ENCODE measurements at regions not wholly inside any gene's neighbourhood (a gene's known extent, or its start where the extent isn't known, plus 50 kb on each side); places are given as distances from the start of the nearest gene placed in this dataset.

DNA sequence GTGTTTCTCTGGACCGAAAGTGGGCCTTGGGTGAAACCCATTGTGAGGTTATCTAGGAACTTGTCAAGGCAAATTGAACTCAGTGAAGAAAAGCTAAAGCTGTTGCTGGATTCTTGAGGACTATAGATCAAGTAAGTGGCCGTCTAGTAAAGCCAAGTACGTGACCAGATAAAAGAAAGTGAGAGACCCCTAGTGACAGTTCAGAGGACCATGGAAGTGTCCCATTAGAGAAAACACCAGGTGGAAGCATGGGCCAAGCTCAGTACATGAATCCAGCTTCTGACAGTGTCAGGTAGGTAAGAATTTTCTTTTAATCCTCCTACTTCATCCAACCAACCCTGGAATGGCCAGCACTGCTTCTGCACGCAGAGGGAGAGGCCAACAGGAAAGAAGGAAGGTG lies 349.3 kb upstream of the RGMA start:
- no peak for DNase-seq (ENCODE audit: low spot score)

DNA sequence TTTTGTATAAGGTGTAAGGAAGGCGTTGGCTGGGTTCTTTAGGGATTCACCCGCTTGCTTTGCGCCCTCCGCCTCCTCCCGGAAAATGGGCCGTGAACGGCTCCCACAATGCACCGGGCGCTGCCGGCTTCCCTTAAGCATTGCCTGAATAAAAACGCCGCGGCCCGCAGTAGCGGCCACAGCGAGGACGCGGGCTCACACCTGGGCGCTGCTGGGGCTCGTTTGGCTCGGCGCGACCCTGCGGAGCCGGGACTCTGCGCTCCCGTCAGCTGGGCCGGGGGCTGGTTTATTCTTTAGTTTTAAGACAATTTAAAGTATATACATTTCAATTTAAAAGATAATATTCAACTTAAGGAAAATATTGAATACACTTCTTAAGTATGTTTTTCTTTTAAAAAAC lies 343.5 kb upstream of the RGMA start:
- no peak for DNase-seq (ENCODE audit: low spot score)

DNA sequence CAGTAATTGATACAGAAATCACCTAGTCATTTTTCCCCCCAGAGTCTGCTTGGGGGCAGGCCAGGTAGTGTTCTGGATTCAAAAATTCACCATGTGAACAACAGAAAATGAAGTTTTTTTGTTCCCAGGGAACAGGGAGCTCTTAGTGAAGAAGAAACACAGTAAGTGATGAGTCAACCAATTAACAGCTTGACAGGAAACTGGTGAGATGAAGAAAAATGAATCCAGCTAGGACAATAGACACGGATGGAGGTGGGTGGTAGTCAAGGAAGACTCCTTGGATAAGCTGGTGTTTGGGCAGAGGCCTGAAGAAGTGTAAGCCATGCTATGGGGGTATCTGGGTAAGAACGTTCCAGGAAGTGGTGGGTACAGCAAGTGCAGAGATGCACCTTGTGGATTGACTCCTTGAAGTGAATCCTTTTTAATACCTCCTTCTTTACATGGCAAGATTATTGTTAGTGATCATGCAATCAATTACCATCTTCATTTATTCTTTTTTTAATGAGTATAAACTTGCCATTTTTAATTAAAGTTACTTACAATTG lies 339.9 kb upstream of the RGMA start:
- DNase-seq (ENCODE audit: low spot score): no peak

DNA sequence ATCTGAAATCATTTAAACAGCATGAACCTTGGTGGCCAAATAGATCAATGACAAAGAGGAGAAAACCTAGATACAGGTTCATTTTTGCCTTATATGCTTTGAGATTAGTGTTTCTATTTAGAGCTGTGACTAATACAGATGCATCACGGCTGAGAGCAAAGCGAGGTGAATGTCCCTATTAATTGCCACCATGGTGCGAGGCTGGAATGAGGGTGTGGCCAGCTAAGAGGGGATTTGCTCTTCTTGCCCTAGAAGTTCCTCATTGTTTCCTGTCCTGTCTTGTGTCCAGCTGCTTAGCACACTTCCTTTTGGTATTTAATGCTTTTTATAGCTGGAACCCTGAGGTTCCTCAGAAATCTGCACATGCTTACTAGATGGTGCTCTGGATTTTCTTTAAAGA lies 339.1 kb upstream of the RGMA start:
- DNase-seq (ENCODE audit: low spot score): no peak

DNA sequence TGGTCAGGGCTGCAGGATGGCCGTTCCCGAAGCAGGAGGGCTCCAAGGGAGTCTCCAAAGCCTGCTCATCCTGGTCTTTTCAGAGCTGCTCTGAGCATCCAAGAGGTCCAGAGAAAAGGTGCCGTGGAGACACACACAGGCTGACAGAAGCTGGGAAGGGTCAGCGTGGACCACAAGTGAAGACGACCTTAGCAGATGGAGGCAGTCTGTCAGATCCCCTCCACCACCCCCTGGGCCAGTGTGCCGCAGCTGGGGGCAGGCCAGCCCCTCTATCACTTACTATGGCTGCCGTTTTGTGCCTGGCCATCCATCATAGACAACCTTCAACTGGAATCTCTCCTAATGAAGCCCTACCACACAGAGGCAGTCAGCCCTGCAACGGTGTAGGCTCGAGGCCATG lies 335.1 kb upstream of the RGMA start:
- DNase-seq (ENCODE audit: low spot score): no peak

DNA sequence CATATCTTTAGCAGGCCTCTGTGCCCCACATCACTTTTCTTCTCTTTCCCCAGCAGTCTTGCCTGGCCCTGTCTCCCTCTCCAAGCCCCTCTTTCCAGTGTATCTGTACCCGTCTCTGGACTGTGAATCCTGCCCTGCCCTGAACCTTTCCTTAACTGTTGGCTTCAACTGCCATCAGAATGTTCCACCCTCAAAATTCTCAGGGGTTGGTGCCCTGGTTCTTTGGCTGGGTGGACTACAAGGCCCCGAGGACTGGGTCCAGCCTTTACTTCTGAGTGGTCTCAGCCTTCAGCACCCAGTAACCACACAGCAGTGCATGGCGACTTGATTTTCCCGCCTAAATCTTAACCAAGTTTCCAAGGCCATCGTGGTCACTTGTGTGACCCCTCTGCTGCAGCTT lies 333.5 kb upstream of the RGMA start:
- DNase-seq (ENCODE audit: low spot score): no peak

DNA sequence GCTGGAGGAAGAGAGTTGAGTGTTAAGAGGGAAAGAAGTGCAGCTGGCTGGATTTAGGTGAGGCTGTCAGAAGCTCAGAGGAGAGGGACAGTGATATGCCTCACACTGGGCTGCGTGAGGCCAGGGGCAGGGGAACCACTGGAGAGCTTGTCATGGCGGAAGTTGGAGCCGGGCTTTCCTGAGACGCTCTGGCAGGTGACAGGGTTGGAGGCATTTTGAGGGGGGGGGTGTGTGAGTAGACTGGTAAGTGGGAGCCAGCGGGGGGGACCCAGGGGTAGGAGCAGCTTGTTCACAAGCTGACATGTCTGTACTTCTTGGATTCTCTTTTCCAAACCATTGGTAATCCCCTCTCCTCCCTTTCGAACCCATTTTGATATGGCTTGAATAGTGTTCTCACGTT lies 331.5 kb upstream of the RGMA start:
- DNase-seq (ENCODE audit: low spot score): no peak

DNA sequence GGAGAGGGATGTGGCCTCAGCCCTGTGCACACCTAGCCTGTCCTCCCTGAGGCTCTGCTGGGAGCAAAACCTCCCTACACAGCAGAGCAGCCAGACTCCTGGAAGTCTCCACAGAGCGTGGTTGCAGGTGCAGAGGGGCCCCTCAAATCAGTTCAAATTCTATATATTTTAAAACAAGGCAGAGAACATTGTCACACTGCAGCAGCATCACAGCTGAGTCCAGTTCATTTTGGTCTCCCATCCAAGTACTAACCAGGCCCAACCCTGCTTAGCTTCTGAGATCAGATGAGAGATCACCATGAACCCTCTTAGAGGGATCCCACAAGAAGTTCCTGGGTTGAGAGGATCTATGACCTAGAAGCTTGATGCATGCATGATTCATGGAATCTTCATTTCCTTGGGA lies 331.0 kb upstream of the RGMA start:
- no peak for DNase-seq (ENCODE audit: low spot score)

DNA sequence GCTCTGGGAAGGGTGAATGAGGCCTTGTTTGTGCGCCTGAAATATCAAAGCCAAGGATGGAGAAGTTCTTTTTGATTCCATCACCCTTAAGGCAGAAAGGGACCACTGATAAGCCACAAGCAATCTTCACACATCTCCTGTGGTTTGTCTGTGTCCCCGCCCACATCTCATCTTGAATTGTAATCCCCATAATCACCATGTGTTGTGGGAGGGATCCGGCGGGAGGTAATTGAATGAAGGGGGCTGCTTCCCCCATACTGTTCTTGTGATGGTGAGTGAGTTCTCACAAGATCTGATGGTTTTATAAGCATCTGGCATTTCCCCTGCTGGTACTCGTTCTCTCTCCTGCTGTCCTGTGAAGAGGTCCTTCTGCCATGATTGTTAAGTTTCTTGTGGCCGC lies 329.6 kb upstream of the RGMA start:
- no peak for DNase-seq (ENCODE audit: low spot score)

DNA sequence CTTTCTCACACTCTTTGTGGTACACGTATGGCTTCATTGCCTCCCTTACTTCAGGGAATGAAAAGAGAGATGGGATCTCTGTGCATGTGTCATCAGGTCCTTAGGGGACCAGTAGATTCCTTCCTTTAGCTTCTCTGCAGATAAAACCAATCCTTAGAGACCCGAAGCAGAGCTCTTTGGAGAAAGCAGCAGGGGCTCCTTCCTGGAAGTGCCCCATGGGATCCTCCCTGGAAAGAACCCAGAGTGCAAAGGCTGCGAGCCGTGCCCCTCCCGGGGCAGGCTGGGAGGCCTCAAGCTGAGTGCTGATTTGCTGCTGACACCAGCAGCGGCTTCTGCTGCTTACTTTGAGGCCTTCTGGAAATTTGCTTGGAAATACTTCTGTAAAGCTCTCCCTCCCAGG lies 328.6 kb upstream of the RGMA start:
- DNase-seq (ENCODE audit: low spot score): no peak

DNA sequence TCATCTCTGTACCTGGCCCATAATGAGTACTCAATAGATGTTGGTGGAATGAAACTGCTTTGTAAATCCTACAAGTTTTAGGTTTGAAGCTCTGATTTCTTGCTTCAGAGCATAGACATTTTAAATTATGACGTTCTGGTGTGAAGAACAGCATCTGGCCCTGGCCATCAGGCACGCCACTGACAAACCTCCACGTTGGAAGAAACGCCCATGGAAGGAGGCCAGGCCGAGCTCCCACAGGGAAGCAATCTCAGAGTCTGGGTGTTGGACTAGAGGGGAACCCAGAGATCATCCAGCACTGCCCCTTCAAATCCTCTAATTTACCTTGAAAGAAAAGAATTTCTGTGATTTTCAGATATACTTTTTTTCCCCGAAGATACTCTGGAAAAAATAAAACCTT lies 328.1 kb upstream of the RGMA start:
- DNase-seq (ENCODE audit: low spot score): no peak

DNA sequence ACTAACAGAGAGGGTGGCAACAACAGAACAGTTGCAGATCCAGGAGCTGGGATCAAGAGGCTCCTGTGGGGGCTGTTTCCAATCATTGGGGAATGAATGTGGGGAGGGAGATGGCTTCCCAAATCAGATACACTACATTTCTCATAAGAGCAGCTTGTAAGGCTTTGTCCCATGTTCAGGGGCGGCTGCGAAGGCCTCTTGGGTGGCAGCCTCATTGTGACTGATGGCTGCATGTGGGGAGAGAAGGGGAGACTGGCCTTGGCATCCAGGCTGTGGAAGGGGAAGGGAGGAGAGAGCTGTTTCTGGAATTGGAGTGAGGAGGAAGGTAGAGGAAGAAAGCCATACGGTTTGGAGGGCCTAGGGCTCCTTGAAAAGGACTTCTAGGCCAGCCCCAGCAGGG lies 326.6 kb upstream of the RGMA start:
- no peak for DNase-seq (ENCODE audit: low spot score)

DNA sequence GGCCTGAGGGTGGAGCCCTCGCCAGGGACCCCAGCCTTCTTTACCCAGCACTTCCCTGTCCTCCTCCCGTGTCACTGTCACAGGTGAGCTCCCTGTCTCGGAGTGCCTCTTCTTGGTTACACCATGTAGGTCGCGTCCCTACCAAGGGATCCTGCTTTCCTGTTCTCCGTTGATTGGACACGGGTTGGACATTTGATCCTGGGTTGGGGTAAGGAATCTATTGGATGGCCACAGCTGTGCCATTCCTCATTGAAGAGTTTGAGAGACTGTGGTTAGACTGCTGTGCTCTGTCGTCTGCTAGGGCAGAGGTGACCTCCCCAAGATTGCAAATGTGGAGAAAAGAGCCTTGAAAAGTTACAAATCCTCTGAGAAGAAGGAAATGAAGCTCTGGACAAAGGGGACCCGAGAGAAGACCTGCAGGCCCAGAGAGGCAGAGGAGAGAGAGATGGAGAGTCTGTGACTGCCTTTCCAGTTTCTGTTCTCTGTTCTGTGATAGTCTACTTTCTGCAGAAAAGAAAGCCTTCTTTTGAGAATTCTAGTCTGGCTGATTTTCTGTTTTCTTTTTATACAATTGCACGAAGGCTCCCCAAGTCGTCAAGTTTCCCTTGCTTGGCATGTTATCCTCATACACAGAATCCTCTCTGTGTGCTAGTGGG lies 325.7 kb upstream of the RGMA start:
- DNase-seq (ENCODE audit: low spot score): no peak

DNA sequence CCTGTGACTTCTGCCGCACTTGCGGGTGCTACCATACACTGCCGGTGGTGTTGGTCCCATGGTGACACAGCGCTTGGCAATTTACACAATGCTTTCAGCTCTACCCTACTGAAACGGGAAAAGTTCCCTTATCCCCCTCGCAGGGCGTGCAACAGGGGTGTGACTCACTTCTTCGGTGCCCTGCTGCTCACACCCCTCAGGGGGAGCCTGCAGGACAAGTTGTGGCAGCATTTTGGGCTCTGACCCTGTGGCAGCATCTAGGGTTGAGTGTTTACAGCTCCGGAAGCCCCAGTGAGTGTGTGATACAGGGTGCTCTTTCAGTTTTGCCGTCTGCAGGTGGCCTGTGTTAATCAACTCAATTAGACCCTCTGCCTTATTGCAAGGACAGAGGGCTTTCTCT lies 324.7 kb upstream of the RGMA start:
- no peak for DNase-seq (ENCODE audit: low spot score)

DNA sequence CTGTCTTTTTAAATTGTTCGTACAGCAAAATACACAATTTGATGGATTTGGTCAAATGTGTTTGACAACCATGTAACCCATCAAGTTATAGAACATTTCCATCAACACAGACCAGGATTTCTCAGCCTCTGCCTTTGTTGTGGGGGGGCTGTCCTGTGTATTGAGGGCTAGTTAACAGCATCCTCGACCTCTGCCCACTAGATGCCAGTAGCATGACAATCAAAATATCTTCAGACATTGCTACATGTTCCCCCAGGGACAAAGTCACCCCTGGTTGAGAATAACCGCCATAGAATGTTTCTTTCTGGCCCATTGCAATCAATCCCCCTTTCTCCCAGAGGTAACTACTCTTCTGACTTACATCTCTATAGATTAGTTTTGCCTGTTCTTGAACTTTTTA lies 310.1 kb upstream of the RGMA start:
- DNase-seq (ENCODE audit: low spot score): no peak

DNA sequence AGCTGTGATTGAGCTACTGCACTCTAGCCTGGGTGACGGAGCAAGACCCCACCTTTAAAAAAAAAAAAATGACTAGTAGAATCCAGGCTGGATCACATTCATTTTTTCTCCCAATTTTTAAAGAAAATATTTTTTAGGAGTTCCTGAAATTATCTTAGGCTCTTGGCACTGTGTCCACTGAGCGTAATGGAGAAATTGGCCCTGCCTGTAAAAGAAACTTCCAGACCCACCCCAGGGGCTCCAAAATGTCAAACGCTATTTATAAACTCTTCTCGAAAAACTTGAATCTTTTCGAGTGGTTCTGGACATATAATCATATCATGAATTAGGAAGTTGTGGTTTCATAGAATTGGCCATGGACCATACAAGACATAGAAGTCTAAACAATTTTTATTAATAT lies 300.2 kb upstream of the RGMA start:
- DNase-seq (ENCODE audit: low spot score): no peak

DNA sequence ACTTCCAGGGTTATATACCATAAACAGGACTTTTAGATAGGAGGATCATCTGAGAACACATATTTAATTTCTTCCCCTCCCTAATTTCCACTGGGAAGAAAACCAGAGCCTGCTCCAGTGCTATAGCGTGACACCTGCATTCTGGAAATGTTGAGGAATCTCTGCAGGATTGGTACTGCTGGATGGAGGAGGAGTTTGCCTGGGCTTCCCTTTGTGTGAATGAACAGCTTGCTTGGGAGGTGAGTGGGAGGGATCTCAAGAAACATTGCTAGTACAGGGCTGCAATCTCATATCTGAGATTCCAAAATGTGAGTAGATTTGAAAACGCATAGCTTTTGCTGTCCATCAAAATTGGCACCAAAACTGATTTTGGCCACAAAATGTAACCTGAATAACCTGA lies 295.9 kb upstream of the RGMA start:
- DNase-seq (ENCODE audit: low spot score): no peak

DNA sequence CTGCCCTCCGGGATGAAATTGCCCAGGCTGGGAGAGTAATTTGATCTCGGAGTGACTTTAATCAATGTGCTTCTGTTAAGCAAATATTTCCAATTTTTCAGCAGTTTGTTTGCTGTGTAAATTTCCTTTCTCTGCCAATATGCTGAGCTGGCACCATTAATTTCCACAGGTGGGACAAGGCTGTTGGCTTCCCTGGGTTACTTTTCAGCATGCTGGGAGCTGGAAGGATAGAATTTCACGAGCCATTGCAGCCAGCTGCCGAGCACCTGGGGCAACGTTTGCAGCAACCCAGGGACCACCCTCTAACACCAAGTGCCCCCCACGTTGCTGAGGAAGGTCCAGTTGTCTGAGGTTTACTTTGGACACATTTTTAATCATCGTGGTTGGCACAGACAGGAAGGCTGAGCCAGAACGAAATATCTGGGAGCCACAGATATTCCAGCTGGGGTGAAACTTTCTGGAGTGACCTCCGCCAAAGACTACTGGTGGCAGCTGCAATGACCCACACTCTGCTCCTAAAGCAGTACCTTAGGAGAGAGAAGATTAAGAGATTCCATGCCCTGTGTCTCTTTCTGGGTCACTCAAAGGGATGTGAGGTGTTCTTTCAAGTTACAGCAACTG lies 293.3 kb upstream of the RGMA start:
- no peak for DNase-seq (ENCODE audit: low spot score)

DNA sequence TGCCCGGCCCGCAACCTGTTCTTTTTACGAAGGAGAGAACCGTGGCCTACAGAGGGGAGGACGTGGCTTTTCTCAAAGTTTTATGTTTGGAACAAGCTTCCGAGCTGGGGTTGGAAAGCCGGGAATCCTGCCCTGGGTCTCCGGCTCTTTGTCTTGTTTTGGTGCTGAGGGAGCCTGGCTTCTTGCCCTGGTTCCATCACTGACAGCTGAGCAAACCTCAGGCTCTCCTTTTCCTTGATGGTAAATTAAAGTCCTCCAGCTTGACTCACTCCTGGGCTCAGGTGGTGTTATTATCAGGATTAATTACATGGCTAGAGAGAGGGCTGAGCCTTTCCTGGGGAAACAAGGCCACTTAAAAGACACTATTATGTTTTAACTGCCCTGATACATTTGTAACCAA lies 289.5 kb upstream of the RGMA start:
- DNase-seq (ENCODE audit: low spot score): no peak

DNA sequence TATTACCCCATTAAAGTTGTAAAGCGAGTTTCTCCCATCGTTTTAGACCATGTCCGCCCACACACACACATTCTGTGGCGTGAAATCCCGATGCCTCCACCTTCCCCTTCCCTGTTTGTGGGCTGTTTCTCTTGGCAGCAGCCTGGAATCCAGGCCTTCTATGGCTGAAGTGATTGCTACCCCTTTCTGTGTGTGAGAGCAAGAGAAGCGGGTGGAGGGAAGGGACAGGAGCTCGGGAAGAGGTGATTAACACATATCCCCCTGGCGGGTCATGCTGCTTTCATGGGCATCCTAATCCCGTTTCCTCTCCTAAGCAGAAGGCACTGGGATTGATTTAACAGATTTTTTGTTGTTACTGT lies 283.8 kb upstream of the RGMA start:
- DNase-seq (ENCODE audit: low spot score): no peak

DNA sequence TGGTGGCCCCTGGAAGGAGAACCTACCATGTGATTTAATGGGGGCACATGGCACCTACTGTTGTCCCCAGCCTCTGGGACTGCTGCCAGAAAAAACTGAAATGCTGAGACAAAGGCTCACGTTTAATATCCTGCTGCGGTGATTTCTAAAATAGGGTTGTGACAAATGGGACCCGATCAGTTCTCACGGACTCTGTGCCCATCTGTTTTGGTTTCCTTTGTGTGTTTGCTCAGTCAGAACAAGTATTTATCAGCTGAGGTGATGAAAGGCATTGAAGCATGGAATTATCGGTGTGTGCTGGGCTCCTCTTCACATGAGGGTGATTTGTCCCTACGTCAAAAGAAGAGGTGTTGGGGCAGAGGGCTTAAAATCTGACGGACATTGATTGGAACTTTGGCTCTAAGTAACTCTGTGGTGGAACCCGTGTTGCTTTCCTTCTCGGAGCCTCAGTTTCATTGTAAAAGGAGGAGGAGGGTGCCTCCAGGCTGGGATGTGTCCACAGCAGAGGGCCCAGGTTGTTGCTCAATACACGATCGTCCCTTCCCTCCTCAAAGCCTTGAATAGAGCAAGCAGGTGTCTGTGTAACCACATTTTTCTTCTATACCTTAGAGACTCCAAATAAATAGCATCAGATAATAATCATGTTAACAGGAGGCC lies 283.3 kb upstream of the RGMA start:
- no peak for DNase-seq (ENCODE audit: low spot score)

DNA sequence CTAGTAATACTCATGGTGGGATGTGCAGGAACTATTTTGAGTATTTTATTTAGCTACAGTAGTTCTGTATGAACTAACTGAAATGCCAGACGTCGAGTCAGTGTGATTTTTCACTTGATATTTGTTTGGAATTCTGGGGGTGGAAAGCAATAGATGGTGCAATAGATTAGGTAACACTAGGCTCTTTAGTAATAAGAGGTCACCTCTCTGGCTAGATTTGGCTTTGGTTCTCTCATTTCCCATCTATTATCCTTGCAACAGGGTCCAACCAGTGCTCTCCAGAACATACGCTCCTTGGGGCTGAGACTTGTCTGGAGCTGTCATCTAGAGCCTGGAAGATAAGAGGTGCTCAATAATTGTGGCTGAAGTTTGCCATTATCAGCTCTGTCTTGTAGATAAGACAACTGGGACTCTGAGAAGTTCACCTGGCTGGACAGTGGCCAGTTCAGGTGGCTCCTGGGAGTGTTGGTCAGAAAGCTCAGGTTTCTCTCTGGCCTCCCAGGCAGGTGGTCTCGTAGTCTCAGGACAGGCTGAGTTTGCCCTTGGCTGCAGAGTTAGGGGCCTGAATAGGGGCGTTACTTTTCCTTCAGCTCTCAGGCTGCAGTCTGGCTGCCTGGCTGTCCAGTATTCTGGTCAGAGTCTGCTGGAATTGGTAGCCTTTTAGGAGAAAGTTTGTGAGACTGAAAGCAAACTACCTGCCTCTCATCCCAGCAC lies 277.5 kb upstream of the RGMA start:
- DNase-seq (ENCODE audit: low spot score): no peak

DNA sequence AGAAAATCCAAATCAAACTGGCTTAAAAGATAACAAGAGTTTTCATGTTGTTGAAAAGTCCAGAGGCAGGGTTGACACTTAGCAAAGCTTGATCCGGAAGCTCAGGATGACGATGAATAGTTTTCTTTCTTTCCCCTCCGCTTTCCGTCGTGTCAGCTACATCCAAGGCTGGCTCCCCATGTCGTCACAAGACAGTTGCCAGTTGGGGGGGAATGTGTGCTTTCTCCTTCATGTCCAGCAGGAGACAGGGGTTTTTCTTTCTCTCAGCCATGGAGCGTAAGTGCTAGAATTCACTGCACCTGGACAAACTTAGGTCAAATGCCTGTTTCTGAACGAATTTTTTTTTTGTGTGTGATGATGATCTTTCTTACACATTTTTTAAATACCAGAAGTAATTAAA lies 273.8 kb upstream of the RGMA start:
- DNase-seq (ENCODE audit: low spot score): no peak
